Large intestine (tissue), 3 donors: ENCODE measurements at regions not wholly inside any gene's neighbourhood (a gene's known extent, or its start where the extent isn't known, plus 50 kb on each side); places are given as distances from the start of the nearest gene placed in this dataset.

ENCODE experiments used
- DNase-seq, 2 donors: peaks; one replicate each; pipeline versions ENCODE4 v3.0.0 to v3.0.0-alpha.2; 2013
- H3K27ac ChIP-seq: one replicate; pipeline ENCODE4 v1.5.1; 2013; ENCODE audit warnings: low read length
- H3K27me3 ChIP-seq: 2 replicates; pipeline ENCODE4 v1.6.1; 2013; ENCODE audit warnings: low read length; ENCODE audit not compliant: control insufficient read depth, insufficient read depth
- H3K36me3 ChIP-seq: 2 replicates; pipeline ENCODE4 v1.6.1; 2013; ENCODE audit warnings: low read length; ENCODE audit not compliant: control insufficient read depth, insufficient read depth
- H3K4me1 ChIP-seq: one replicate; pipeline ENCODE4 v1.6.1; 2013; ENCODE audit warnings: low read length; ENCODE audit not compliant: control insufficient read depth, insufficient read depth
- H3K4me3 ChIP-seq: one replicate; pipeline ENCODE4 v1.5.1; 2013; ENCODE audit warnings: low read length
- H3K9me3 ChIP-seq: one replicate; pipeline ENCODE4 v1.6.1; 2013; ENCODE audit warnings: mild to moderate bottlenecking, low read depth, low read length, moderate library complexity; ENCODE audit not compliant: control insufficient read depth
- WGBS: methylation state at CpG from one replicate; pipeline ENCODE4 v1.1.5; 2013; ENCODE audit warnings: low lambda C conversion rate; ENCODE audit not compliant: insufficient coverage; 5-methylcytosine and 5-hydroxymethylcytosine counted together

- H3K27ac ChIP-seq = no peak overlapping the region
- no peaks in the 10 kb centered on the region for H3K9me3 ChIP-seq
- no CpG with 5 or more reads among the region's 1 CpG for WGBS
Measured at GRCh38 chr4:33057736-33058135, 2337.6 kb downstream of the PCDH7 start.

GRCh38 chr4:33058998-33059397 is 2338.8 kb downstream of the PCDH7 start:
- no peaks in the 10 kb centered on the region for H3K4me1 ChIP-seq
- H3K27ac ChIP-seq = no peak overlapping the region
- no peaks in the 10 kb centered on the region for H3K27me3 ChIP-seq
- H3K4me3 ChIP-seq = no peak overlapping the region
- DNase-seq = no peak
- H3K9me3 ChIP-seq = no peaks in the 10 kb centered on the region
- no peaks in the 10 kb centered on the region for H3K36me3 ChIP-seq

More at GRCh38 chr4:33057736-33058135, 2337.6 kb downstream of the PCDH7 start:
- Histone ChIP-seq H3K4me3 (no peak overlapping the region), H3K4me1 (no peaks in the 10 kb centered on the region), H3K36me3 (no peaks in the 10 kb centered on the region), H3K27me3 (no peaks in the 10 kb centered on the region)
- no peak for DNase-seq

GRCh38 chr4:33060674-33061542 is 2340.7 kb downstream of the PCDH7 start:
- H3K4me3 ChIP-seq = no peak overlapping the region
- 73% methylated on average over 2 of the region's 12 CpGs for WGBS
- DNase-seq = peak; percentile 52 to 54

GRCh38 chr4:33061727-33062126 is 2341.6 kb downstream of the PCDH7 start:
- H3K4me3 ChIP-seq = no peak overlapping the region
- DNase-seq = no peak

More at GRCh38 chr4:33060674-33061542, 2340.7 kb downstream of the PCDH7 start:
- no peaks in the 10 kb centered on the region for H3K36me3 ChIP-seq
- no peaks in the 10 kb centered on the region for H3K4me1 ChIP-seq
- H3K9me3 ChIP-seq = no peaks in the 10 kb centered on the region
- no peak overlapping the region for H3K27ac ChIP-seq
- H3K27me3 ChIP-seq = no peaks in the 10 kb centered on the region

GRCh38 chr4:33062155-33062806 is 2342.1 kb downstream of the PCDH7 start:
- H3K4me1 ChIP-seq = no peaks in the 10 kb centered on the region
- DNase-seq = no peak
- H3K9me3 ChIP-seq = no peaks in the 10 kb centered on the region
- no peaks in the 10 kb centered on the region for H3K27me3 ChIP-seq
- WGBS = 88% methylated on average over 2 of the region's 3 CpGs
- H3K27ac ChIP-seq = no peak overlapping the region
- no peaks in the 10 kb centered on the region for H3K36me3 ChIP-seq
- H3K4me3 ChIP-seq = no peak overlapping the region

More at GRCh38 chr4:33061727-33062126, 2341.6 kb downstream of the PCDH7 start:
- Histone ChIP-seq H3K27me3 (no peaks in the 10 kb centered on the region), H3K27ac (no peak overlapping the region), H3K9me3 (no peaks in the 10 kb centered on the region), H3K4me1 (no peaks in the 10 kb centered on the region), H3K36me3 (no peaks in the 10 kb centered on the region)

GRCh38 chr4:33063241-33063640 is 2343.1 kb downstream of the PCDH7 start:
- no peaks in the 10 kb centered on the region for H3K36me3 ChIP-seq
- no peak overlapping the region for H3K27ac ChIP-seq
- no peaks in the 10 kb centered on the region for H3K27me3 ChIP-seq
- no peak for DNase-seq
- no peak overlapping the region for H3K4me3 ChIP-seq
- no CpG with 5 or more reads among the region's 2 CpGs for WGBS
- H3K4me1 ChIP-seq = no peaks in the 10 kb centered on the region
- no peaks in the 10 kb centered on the region for H3K9me3 ChIP-seq

GRCh38 chr4:33064238-33064637 is 2344.1 kb downstream of the PCDH7 start:
- Histone ChIP-seq H3K4me1 (no peaks in the 10 kb centered on the region), H3K27me3 (no peaks in the 10 kb centered on the region), H3K4me3 (no peak overlapping the region), H3K36me3 (no peaks in the 10 kb centered on the region), H3K9me3 (no peaks in the 10 kb centered on the region), H3K27ac (no peak overlapping the region)
- no peak for DNase-seq
- 71% methylated on average over 1 of the region's 1 CpG for WGBS

GRCh38 chr4:33065749-33066148 is 2345.6 kb downstream of the PCDH7 start:
- Histone ChIP-seq H3K27ac (no peak overlapping the region), H3K36me3 (no peaks in the 10 kb centered on the region), H3K4me3 (no peak overlapping the region), H3K4me1 (no peaks in the 10 kb centered on the region), H3K27me3 (no peaks in the 10 kb centered on the region), H3K9me3 (no peaks in the 10 kb centered on the region)
- no peak for DNase-seq
- 100% methylated on average over 4 of the region's 8 CpGs for WGBS

GRCh38 chr4:33067221-33067620 is 2347.1 kb downstream of the PCDH7 start:
- Histone ChIP-seq H3K36me3 (no peaks in the 10 kb centered on the region), H3K4me1 (no peaks in the 10 kb centered on the region), H3K9me3 (no peaks in the 10 kb centered on the region), H3K27me3 (no peaks in the 10 kb centered on the region), H3K27ac (no peak overlapping the region), H3K4me3 (no peak overlapping the region)
- no peak for DNase-seq
- WGBS = no CpG with 5 or more reads among the region's 1 CpG

- Histone ChIP-seq H3K27me3 (no peaks in the 10 kb centered on the region), H3K27ac (no peak overlapping the region), H3K4me3 (no peak overlapping the region), H3K9me3 (no peaks in the 10 kb centered on the region), H3K36me3 (no peaks in the 10 kb centered on the region), H3K4me1 (no peaks in the 10 kb centered on the region)
- no peak for DNase-seq
- WGBS = 100% methylated on average over 1 of the region's 1 CpG
Measured at GRCh38 chr4:33068539-33068938, 2348.4 kb downstream of the PCDH7 start.
